NCI-H2029 (cell line): ENCODE measurements at regions not wholly inside any gene's neighbourhood (a gene's known extent, or its start where the extent isn't known, plus 50 kb on each side); places are given as distances from the start of the nearest gene placed in this dataset.
A peak's percentile ranks its signal among the peaks of the same experiment; 100 is the strongest.

ENCODE experiments used
- DNase-seq: peaks from one replicate; lab custom pipeline; 2025; lab: John Stamatoyannopoulos, UW

DNA sequence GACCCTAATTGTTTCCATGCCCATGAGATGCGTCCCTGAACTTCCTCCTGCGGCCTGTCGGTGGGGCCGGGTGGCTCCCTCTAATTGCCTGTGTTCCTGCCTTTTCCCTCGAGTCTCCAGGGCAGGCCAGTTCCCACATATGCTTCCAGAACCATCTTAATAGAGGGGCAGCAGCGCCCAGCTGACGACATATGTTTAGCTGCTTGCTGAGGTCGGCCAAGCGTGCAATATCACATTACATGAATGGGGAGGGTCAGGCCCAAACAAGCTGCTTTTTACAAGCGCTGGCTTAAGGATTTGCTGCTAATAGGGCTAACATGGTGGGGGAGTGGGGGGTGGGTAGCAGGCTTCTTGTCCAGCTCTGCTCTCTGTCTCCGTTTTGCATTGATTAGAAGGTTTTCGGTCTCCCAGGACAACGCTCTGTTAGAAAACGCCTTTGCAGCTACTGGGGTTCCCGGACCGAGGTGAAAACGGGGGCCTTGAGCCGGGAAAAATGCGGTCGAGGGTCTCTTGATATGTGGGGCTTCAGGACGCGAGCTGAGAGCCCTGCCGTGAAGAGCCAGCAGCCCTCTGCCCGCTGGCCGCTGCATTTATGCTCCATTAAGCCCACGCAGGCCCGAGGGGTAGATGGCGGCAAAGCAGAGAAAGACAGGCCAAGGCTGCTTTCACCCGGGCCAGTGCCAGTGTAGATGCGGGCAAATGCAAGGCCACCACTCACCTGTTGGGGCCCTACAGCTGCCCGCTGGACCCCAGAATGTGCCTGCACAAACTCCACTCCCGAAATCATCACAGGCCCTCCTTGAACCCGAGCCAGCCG lies 308.5 kb downstream of the BMP7 start:
- DNase-seq, result peak; percentile 17

- DNase-seq, result no peak
These were observed 301.5 kb downstream of the BMP7 start for GRCh38 chr20:56964901-56965300.

GRCh38 chr20:56967916-56968315 lies 298.5 kb downstream of the BMP7 start:
- no peak for DNase-seq

GRCh38 chr20:56968376-56969048 lies 297.9 kb downstream of the BMP7 start:
- DNase-seq, result no peak

GRCh38 chr20:56974499-56975250 lies 291.8 kb downstream of the BMP7 start:
- DNase-seq, result no peak

GRCh38 chr20:56975838-56976237 lies 290.6 kb downstream of the BMP7 start:
- no peak for DNase-seq

- no peak for DNase-seq
These were observed 290.1 kb downstream of the BMP7 start for GRCh38 chr20:56976336-56976735.

GRCh38 chr20:56978475-56978874 lies 288.0 kb downstream of the BMP7 start:
- DNase-seq, result no peak

GRCh38 chr20:56979125-56979524 lies 287.3 kb downstream of the BMP7 start:
- DNase-seq, result no peak

GRCh38 chr20:56981301-56981700 lies 285.1 kb downstream of the BMP7 start:
- no peak for DNase-seq

- no peak for DNase-seq
These were observed 282.6 kb downstream of the BMP7 start for GRCh38 chr20:56983813-56984212.

- DNase-seq, result no peak
These were observed 281.3 kb downstream of the BMP7 start for GRCh38 chr20:56985066-56985685.

DNA sequence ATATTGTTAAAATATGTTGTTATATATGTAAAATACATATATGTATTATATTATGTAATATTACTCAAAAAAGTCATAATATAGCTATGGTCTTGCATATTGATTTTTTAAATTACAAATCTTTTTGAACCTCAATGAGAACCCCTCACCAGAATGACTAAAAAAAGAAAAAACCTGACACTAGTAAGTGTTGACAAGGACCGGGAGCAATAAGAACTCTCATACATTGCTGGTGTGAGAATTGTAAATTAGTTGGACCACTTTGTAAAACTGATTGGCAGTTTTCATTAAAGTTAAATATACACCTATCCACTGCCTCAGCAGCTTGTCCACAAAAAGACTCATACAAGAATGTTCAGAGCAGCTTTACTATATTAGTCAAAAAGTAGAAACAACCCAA lies 280.0 kb downstream of the BMP7 start:
- DNase-seq, result no peak

GRCh38 chr20:56986931-56987720 lies 279.3 kb downstream of the BMP7 start:
- no peak for DNase-seq

- DNase-seq, result no peak
These were observed 278.5 kb downstream of the BMP7 start for GRCh38 chr20:56987986-56988385.

- no peak for DNase-seq
These were observed 278.0 kb downstream of the BMP7 start for GRCh38 chr20:56988446-56988845.

DNA sequence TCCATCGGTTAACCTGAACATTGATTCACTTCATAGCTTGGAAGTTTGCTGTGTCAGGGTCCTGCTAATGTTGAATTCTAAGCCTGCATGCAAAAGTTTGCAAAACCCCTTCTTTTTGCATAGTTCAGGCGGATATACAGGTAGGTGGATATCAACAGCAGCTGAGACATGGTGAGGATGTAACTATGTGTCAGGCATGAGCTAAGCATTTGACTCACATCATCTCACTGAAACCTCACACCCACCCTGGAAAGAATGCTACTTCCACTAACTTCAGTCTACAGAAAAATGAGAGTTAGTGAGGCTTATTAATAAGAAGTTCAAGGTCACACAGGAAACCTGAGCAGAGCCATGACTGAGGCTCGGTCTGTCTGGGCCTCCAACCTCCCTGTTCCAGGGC lies 276.9 kb downstream of the BMP7 start:
- no peak for DNase-seq

- no peak for DNase-seq
These were observed 273.4 kb downstream of the BMP7 start for GRCh38 chr20:56993020-56993559.

DNA sequence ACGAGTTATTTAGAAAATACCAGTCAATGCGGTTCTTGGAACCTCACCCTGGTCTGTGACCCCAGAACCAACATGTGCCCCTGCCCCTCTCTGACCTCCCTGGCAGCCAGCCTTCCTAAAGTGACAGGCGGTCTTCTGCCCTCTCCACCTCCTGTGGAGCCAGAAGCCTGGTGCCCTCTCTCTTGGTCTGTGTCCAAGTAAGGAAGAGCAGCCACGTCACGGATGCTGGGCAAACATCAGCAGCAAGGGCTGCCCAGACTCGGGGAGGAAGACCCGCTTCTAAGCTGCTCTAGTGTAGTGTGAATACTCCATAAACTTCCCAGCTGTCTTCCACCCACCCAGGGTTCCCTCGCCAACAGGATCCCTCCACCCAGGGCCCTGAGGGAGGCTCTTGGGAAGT lies 272.4 kb downstream of the BMP7 start:
- DNase-seq, result no peak

DNA sequence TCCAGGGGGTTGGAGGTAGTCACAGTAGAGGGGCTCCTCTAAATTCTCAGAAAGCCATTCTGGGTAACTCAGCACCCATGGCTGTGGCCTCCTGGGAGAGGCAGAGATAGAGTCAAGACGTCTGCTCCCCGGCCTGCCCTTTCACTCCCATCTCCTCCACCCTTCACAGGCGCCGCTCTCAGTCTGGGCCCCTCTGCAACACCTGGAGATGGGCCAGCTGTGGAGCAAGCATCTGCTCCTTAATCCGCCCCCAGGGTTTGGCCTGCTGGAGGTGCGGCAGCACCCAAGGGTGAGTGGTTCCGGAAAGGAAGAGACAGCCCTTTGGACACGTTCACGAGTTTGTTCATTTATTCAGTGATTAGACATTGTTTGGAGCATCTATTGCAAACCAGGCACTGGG lies 271.3 kb downstream of the BMP7 start:
- DNase-seq, result no peak

DNA sequence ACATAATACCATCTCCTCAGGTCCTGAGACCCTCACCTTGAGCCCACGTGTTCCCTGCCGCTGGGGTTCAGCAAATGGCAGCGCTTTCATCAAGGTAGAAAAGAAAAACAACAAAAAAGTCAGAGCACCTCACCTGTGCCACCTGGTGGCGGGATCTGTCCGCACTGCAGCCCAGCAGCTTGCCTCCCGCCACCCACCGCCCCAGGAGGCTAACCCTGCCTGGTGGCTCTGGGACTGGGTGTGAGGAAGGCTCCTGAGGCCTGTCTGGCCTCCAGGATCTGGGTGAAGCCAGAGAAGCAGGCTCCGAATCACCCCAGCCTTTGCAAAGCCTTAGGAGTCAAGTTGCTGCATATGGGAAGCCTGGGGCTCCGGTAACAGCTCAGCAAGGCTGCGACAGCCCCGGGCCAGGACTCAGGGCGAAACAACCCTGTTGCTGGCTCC lies 270.8 kb downstream of the BMP7 start:
- DNase-seq, result no peak
